Body of pancreas (tissue), 4 donors: ENCODE measurements at regions not wholly inside any gene's neighbourhood (a gene's known extent, or its start where the extent isn't known, plus 50 kb on each side); places are given as distances from the start of the nearest gene placed in this dataset.

Experiments used
- CTCF ChIP-seq, 7 experiments: fragments of 450-650 bp in 4 of 7; fragments of 200-600 bp in 3 of 7; sonication (generic) in 3 of 7; IDR thresholded peaks; one replicate each; pipeline ENCODE4 v1.5.1; 2016 to 2019; ENCODE audit warnings: antibody characterized with exemption in 7 of 7
- POLR2A ChIP-seq, 3 donors: fragments of 450-650 bp; IDR thresholded peaks; one replicate each; pipeline ENCODE4 v1.6.1; 2016; ENCODE audit warnings: antibody characterized with exemption in 3 of 3, mild to moderate bottlenecking in 2 of 3

GRCh38 chr11:88406876-88407275, 69.3 kb upstream of the CTSC start:
- no peak for TF ChIP-seq CTCF (IDR thresholded peaks at IDR 0.05)
- no peak for TF ChIP-seq POLR2A (IDR thresholded peaks at IDR 0.05)
